ENCODE measurements at regions not wholly inside any gene's neighbourhood (a gene's known extent, or its start where the extent isn't known, plus 50 kb on each side); places are given as distances from the start of the nearest gene placed in this dataset.
"Not testable (repeated sequence)": the region's sequence is repeated elsewhere in the genome, so short reads cannot be mapped to it uniquely, and the experiment has no call there.

DNA sequence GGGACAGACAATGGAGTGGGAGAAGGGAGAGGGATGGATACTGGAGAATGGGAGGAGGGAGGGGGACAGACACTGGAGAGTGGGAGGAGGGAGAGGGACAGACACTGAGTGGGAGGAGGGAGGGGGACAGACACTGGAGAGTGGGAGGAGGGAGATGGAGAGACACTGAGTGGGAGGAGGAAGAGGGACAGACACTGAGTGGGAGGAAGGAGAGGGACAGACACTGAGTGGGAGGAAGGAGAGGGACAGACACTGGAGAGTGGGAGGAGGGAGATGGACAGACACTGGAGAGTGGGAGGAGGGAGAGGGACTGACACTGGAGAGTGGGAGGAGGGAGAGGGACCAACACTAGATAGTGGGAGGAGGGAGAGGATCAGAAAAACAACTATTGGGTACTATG, 426.7 kb upstream of the PMFBP1 start:
- Mint-ChIP-seq H3K27me3 (ENCODE audit: low read depth) (no peaks in the 10 kb centered on the region), H3K4me3 (no peak overlapping the region), H3K9me3 (no peaks in the 10 kb centered on the region), H3K36me3 (ENCODE audit: low read depth) (peaks cover 2% of the 10 kb centered on the region), H3K27ac (ENCODE audit: unreplicated experiment) (no peak overlapping the region), H3K4me1 (no peaks in the 10 kb centered on the region)
- TF ChIP-seq, protein P1, sequence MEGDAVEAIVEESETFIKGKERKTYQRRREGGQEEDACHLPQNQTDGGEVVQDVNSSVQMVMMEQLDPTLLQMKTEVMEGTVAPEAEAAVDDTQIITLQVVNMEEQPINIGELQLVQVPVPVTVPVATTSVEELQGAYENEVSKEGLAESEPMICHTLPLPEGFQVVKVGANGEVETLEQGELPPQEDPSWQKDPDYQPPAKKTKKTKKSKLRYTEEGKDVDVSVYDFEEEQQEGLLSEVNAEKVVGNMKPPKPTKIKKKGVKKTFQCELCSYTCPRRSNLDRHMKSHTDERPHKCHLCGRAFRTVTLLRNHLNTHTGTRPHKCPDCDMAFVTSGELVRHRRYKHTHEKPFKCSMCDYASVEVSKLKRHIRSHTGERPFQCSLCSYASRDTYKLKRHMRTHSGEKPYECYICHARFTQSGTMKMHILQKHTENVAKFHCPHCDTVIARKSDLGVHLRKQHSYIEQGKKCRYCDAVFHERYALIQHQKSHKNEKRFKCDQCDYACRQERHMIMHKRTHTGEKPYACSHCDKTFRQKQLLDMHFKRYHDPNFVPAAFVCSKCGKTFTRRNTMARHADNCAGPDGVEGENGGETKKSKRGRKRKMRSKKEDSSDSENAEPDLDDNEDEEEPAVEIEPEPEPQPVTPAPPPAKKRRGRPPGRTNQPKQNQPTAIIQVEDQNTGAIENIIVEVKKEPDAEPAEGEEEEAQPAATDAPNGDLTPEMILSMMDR (conservative IDR thresholded peaks at IDR 0.05) = no peak
- no peak for DNase-seq (ENCODE audit: low read depth, low spot score)

DNA sequence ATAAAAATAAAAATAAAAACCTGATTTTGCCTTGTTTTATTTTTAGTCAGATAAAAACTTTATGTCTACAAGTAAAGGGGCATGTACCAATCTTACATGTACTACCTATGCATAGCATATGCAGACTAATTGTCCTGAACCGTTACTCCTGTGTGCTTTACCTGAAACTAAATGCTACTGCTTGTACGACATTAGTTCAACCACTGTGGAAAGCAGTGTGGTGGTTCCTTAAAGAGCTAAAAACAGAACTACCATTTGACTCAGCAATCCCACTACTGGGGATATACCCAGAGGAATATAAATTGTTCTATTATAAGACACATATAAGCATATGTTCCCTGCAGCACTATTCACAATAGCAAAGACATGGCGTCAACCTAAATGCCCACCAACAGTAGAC, 426.0 kb upstream of the PMFBP1 start:
- TF ChIP-seq, protein P1 (conservative IDR thresholded peaks at IDR 0.05) = no peak
- no peak for DNase-seq (ENCODE audit: low read depth, low spot score)
- Mint-ChIP-seq H3K4me1 (no peaks in the 10 kb centered on the region), H3K36me3 (ENCODE audit: low read depth) (peaks cover 2% of the 10 kb centered on the region), H3K27me3 (ENCODE audit: low read depth) (no peaks in the 10 kb centered on the region), H3K27ac (ENCODE audit: unreplicated experiment) (no peak overlapping the region), H3K4me3 (no peak overlapping the region), H3K9me3 (no peaks in the 10 kb centered on the region)

DNA sequence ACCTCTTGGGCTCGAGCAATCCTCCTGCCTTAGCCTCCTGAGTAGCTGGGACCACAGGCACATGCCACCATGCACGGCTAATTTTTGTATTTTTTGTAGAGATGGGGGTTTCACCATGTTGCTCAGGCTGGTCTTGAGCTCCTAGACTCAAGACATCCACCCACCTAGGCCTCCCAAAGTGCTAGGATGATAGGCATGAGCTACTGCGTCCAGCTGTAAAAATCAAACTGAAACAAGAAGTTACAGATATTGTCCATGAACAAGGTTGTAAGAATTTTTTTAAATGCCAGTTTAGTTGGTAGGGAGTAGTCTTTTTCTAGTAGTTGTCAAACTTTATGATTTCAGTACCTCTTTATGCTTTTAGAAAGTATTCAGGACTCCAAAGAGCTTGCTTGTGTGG, 424.4 kb upstream of the PMFBP1 start:
- Mint-ChIP-seq H3K4me1 (no peaks in the 10 kb centered on the region), H3K4me3 (no peak overlapping the region), H3K27me3 (ENCODE audit: low read depth) (no peaks in the 10 kb centered on the region), H3K9me3 (no peaks in the 10 kb centered on the region), H3K36me3 (ENCODE audit: low read depth) (peaks cover 2% of the 10 kb centered on the region), H3K27ac (ENCODE audit: unreplicated experiment) (no peak overlapping the region)
- no peak for DNase-seq (ENCODE audit: low read depth, low spot score)
- TF ChIP-seq, protein P1 (conservative IDR thresholded peaks at IDR 0.05) = no peak

DNA sequence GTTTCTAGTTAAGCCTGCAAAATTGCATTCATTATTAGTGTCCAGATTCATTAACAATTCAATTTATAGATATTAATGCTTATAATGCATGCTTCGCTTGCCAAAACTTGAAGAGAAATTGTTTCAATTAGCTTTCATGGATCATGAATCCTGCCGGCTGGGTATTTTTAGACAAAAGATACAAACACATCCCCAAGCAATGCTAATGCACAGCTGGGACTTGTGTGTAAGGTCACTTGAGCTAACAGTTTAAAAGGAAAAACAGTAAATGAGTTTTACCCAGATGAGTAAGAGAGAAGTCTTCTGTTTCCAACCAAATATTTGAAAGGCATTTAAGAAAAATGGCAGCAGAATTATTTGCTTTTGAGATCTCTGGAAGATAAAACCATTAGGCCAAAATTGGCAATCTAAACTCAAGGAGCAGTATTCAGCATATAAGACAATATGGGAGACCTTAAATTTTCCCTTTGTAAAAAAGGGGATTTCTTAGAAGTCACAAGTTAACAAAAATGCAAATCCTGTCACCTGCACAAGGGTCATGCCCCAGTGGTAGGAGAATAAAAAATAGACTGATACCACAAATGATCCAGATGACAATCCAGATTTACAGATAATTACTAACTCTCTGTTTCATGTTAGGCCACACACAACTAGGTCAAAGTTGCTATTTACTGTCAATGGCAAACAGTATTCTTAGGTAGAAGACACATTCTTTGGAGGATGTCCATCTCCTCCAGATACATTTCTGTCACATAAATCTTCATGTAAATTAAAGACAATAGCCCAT, 418.4 kb upstream of the PMFBP1 start:
- TF ChIP-seq, protein P1 (conservative IDR thresholded peaks at IDR 0.05) = no peak

DNA sequence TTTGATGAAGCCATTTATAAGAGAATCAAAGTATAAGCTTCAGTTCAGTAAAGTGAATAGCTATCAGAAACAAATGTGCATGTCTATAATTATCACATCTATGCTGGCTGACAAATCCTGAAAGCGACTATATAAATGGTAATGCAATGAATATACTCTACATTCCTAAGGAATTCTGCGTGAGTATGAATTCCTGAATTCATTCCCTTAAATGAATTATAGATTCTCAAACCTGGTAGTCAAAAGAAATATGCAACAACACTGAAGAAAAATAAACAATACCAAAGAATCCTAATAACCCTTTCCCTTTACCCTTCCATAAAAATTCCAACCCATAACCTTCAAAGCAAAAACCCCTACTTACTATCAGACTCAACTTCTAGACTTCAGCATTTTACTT, 416.6 kb upstream of the PMFBP1 start:
- Mint-ChIP-seq H3K27ac (ENCODE audit: unreplicated experiment) (no peak overlapping the region), H3K36me3 (ENCODE audit: low read depth) (peaks cover under 1% of the 10 kb centered on the region), H3K4me3 (no peak overlapping the region), H3K27me3 (ENCODE audit: low read depth) (no peaks in the 10 kb centered on the region), H3K4me1 (peaks cover 8% of the 10 kb centered on the region), H3K9me3 (no peaks in the 10 kb centered on the region)
- TF ChIP-seq, protein P1 (conservative IDR thresholded peaks at IDR 0.05) = no peak
- no peak for DNase-seq (ENCODE audit: low read depth, low spot score)

More for the DNA sequence above, 418.4 kb upstream of the PMFBP1 start:
- Mint-ChIP-seq H3K4me1 (peaks cover 8% of the 10 kb centered on the region), H3K4me3 (no peak overlapping the region), H3K9me3 (no peaks in the 10 kb centered on the region), H3K27ac (ENCODE audit: unreplicated experiment) (no peak overlapping the region), H3K27me3 (ENCODE audit: low read depth) (no peaks in the 10 kb centered on the region), H3K36me3 (ENCODE audit: low read depth) (no peaks in the 10 kb centered on the region)
- no peak for DNase-seq (ENCODE audit: low read depth, low spot score)

DNA sequence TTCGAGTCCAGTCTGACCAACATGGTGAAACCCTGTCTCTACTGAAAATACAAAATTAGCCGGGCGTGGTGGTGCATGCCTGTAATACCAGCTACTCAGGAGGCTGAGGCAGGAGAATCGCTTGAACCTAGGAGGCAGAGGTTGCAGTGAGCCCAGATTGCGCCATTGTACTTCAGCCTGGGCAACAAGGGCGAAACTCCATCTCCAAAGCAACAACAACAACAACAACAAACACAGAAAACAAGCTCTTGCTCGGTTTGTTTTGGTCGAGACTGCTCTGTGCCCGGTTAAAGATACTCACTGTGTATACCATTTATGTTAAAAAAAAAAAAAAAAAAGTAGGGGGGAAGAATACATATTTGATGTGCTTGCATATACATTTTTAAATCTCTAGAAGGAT, 406.1 kb upstream of the PMFBP1 start:
- DNase-seq (ENCODE audit: low read depth, low spot score); H3K9me3 Mint-ChIP-seq; H3K4me1 Mint-ChIP-seq; H3K27ac Mint-ChIP-seq (ENCODE audit: unreplicated experiment); H3K4me3 Mint-ChIP-seq; H3K27me3 Mint-ChIP-seq (ENCODE audit: low read depth): not testable (repeated sequence)
- H3K36me3 Mint-ChIP-seq (ENCODE audit: low read depth) = peaks cover 13% of the 10 kb centered on the region

All from neural crest cell (in vitro differentiated cells).